K562 (cell line): ENCODE measurements at regions not wholly inside any gene's neighbourhood (a gene's known extent, or its start where the extent isn't known, plus 50 kb on each side); places are given as distances from the start of the nearest gene placed in this dataset.

Experiments
- BMI1 ChIP-seq: fragments of 150-350 bp; IDR thresholded peaks from 2 replicates; pipeline ENCODE4 v1.6.1; 2014; ENCODE audit warnings: low read length
- CREB3 ChIP-seq: fragments of 450-650 bp; conservative IDR thresholded peaks from 2 replicates; pipeline ENCODE4 v1.6.1; 2016; ENCODE audit warnings: missing genetic modification characterization, low read depth, mild to moderate bottlenecking, missing compliant biosample characterization, moderate library complexity
- HMGXB4 ChIP-seq: sonication (generic); formaldehyde crosslinking; IDR thresholded peaks from 2 replicates; pipeline ENCODE4 v1.8.1; 2023; ENCODE audit warnings: mild to moderate bottlenecking, missing genetic modification reagents
- TF ChIP-seq, protein P1 (sequence below): fragments of 450-650 bp; IDR thresholded peaks from 2 replicates; pipeline ENCODE4 v1.6.1; 2016; ENCODE audit warnings: mild to moderate bottlenecking, moderate library complexity
- TF ChIP-seq, protein P2 (sequence below): fragments of 450-650 bp; formaldehyde crosslinking; IDR thresholded peaks from 2 replicates; pipeline ENCODE4 v1.4.0; 2022; ENCODE audit warnings: mild to moderate bottlenecking, moderate library complexity
- TF ChIP-seq, protein P3 (sequence below): sonication (generic); formaldehyde crosslinking; IDR thresholded peaks from 2 replicates; pipeline ENCODE4 v1.8.1; 2023; ENCODE audit warnings: missing genetic modification reagents, mild to moderate bottlenecking, borderline replicate concordance

DNA sequence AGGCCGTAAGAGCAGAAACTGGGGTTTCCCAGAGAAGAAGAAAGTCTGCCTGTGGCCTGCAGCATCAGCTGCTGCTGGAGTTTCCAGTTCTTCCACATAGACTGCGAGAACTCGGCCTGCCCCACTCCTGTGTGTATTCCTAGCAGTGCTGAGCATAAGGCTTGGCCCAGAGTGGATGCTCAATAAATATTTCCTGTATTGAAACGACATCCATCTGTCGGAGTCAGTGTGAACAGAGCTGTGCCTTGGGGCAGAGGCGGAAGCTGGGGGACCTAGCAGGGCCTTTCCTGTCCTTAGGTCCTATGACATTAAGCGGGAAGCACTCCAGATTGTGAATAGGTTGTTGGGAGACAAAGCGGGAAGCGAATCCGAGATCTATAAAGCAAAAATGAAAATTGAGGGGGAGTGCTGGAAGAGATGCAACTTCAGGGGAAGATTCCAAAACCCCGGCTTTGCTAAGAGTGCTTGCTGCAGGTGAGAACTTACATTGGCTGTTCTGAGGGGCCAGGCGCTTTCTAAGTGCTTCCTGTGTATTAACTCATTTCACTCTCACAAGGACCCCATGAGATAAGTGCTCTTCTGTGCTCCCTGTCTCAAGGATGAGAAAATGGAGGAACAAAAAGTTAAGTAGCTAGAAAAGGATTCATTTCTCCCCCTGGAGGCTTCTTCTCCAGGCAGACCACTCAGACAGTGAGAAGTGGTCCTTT, 76.1 kb upstream of the CXCL14 start (continued):
- TF ChIP-seq, protein P1, sequence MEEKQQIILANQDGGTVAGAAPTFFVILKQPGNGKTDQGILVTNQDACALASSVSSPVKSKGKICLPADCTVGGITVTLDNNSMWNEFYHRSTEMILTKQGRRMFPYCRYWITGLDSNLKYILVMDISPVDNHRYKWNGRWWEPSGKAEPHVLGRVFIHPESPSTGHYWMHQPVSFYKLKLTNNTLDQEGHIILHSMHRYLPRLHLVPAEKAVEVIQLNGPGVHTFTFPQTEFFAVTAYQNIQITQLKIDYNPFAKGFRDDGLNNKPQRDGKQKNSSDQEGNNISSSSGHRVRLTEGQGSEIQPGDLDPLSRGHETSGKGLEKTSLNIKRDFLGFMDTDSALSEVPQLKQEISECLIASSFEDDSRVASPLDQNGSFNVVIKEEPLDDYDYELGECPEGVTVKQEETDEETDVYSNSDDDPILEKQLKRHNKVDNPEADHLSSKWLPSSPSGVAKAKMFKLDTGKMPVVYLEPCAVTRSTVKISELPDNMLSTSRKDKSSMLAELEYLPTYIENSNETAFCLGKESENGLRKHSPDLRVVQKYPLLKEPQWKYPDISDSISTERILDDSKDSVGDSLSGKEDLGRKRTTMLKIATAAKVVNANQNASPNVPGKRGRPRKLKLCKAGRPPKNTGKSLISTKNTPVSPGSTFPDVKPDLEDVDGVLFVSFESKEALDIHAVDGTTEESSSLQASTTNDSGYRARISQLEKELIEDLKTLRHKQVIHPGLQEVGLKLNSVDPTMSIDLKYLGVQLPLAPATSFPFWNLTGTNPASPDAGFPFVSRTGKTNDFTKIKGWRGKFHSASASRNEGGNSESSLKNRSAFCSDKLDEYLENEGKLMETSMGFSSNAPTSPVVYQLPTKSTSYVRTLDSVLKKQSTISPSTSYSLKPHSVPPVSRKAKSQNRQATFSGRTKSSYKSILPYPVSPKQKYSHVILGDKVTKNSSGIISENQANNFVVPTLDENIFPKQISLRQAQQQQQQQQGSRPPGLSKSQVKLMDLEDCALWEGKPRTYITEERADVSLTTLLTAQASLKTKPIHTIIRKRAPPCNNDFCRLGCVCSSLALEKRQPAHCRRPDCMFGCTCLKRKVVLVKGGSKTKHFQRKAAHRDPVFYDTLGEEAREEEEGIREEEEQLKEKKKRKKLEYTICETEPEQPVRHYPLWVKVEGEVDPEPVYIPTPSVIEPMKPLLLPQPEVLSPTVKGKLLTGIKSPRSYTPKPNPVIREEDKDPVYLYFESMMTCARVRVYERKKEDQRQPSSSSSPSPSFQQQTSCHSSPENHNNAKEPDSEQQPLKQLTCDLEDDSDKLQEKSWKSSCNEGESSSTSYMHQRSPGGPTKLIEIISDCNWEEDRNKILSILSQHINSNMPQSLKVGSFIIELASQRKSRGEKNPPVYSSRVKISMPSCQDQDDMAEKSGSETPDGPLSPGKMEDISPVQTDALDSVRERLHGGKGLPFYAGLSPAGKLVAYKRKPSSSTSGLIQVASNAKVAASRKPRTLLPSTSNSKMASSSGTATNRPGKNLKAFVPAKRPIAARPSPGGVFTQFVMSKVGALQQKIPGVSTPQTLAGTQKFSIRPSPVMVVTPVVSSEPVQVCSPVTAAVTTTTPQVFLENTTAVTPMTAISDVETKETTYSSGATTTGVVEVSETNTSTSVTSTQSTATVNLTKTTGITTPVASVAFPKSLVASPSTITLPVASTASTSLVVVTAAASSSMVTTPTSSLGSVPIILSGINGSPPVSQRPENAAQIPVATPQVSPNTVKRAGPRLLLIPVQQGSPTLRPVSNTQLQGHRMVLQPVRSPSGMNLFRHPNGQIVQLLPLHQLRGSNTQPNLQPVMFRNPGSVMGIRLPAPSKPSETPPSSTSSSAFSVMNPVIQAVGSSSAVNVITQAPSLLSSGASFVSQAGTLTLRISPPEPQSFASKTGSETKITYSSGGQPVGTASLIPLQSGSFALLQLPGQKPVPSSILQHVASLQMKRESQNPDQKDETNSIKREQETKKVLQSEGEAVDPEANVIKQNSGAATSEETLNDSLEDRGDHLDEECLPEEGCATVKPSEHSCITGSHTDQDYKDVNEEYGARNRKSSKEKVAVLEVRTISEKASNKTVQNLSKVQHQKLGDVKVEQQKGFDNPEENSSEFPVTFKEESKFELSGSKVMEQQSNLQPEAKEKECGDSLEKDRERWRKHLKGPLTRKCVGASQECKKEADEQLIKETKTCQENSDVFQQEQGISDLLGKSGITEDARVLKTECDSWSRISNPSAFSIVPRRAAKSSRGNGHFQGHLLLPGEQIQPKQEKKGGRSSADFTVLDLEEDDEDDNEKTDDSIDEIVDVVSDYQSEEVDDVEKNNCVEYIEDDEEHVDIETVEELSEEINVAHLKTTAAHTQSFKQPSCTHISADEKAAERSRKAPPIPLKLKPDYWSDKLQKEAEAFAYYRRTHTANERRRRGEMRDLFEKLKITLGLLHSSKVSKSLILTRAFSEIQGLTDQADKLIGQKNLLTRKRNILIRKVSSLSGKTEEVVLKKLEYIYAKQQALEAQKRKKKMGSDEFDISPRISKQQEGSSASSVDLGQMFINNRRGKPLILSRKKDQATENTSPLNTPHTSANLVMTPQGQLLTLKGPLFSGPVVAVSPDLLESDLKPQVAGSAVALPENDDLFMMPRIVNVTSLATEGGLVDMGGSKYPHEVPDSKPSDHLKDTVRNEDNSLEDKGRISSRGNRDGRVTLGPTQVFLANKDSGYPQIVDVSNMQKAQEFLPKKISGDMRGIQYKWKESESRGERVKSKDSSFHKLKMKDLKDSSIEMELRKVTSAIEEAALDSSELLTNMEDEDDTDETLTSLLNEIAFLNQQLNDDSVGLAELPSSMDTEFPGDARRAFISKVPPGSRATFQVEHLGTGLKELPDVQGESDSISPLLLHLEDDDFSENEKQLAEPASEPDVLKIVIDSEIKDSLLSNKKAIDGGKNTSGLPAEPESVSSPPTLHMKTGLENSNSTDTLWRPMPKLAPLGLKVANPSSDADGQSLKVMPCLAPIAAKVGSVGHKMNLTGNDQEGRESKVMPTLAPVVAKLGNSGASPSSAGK, result no peak
- TF ChIP-seq, protein P2, sequence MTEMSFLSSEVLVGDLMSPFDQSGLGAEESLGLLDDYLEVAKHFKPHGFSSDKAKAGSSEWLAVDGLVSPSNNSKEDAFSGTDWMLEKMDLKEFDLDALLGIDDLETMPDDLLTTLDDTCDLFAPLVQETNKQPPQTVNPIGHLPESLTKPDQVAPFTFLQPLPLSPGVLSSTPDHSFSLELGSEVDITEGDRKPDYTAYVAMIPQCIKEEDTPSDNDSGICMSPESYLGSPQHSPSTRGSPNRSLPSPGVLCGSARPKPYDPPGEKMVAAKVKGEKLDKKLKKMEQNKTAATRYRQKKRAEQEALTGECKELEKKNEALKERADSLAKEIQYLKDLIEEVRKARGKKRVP (CRISPR knock-in tag), result no peak
- TF ChIP-seq, protein P3, sequence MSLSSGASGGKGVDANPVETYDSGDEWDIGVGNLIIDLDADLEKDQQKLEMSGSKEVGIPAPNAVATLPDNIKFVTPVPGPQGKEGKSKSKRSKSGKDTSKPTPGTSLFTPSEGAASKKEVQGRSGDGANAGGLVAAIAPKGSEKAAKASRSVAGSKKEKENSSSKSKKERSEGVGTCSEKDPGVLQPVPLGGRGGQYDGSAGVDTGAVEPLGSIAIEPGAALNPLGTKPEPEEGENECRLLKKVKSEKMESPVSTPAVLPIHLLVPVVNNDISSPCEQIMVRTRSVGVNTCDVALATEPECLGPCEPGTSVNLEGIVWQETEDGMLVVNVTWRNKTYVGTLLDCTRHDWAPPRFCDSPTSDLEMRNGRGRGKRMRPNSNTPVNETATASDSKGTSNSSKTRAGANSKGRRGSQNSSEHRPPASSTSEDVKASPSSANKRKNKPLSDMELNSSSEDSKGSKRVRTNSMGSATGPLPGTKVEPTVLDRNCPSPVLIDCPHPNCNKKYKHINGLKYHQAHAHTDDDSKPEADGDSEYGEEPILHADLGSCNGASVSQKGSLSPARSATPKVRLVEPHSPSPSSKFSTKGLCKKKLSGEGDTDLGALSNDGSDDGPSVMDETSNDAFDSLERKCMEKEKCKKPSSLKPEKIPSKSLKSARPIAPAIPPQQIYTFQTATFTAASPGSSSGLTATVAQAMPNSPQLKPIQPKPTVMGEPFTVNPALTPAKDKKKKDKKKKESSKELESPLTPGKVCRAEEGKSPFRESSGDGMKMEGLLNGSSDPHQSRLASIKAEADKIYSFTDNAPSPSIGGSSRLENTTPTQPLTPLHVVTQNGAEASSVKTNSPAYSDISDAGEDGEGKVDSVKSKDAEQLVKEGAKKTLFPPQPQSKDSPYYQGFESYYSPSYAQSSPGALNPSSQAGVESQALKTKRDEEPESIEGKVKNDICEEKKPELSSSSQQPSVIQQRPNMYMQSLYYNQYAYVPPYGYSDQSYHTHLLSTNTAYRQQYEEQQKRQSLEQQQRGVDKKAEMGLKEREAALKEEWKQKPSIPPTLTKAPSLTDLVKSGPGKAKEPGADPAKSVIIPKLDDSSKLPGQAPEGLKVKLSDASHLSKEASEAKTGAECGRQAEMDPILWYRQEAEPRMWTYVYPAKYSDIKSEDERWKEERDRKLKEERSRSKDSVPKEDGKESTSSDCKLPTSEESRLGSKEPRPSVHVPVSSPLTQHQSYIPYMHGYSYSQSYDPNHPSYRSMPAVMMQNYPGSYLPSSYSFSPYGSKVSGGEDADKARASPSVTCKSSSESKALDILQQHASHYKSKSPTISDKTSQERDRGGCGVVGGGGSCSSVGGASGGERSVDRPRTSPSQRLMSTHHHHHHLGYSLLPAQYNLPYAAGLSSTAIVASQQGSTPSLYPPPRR (CRISPR knock-in tag), result no peak
- TF ChIP-seq BMI1 (no peak), HMGXB4 (CRISPR knock-in tag) (no peak), CREB3 (no peak)
